ENCODE measurements at regions not wholly inside any gene's neighbourhood (a gene's known extent, or its start where the extent isn't known, plus 50 kb on each side); places are given as distances from the start of the nearest gene placed in this dataset.

DNA sequence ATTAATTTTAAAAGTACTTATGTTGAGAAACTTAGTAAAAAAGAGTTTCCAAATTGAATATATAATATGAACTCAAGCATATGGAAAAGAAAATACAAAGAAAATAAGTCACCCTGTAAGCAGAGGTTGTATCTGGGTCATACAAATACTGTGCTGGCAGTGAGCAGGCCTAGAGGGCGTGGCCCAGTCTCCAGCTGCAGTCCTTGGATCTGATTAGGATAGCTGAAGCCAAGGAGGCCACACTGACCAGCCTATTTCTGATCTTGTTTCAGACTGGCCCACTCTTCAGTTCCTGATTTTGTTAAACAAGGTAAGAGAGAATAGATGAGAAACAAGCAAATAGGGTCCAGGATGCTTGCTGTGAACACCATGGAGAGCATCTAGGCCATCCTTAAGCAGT is 228.8 kb downstream of the EPM2A start:
- TF ChIP-seq, protein P1, sequence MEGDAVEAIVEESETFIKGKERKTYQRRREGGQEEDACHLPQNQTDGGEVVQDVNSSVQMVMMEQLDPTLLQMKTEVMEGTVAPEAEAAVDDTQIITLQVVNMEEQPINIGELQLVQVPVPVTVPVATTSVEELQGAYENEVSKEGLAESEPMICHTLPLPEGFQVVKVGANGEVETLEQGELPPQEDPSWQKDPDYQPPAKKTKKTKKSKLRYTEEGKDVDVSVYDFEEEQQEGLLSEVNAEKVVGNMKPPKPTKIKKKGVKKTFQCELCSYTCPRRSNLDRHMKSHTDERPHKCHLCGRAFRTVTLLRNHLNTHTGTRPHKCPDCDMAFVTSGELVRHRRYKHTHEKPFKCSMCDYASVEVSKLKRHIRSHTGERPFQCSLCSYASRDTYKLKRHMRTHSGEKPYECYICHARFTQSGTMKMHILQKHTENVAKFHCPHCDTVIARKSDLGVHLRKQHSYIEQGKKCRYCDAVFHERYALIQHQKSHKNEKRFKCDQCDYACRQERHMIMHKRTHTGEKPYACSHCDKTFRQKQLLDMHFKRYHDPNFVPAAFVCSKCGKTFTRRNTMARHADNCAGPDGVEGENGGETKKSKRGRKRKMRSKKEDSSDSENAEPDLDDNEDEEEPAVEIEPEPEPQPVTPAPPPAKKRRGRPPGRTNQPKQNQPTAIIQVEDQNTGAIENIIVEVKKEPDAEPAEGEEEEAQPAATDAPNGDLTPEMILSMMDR (IDR thresholded peaks at IDR 0.05; ENCODE audit: low read depth, low read length, poor library complexity, severe bottlenecking) = no peak
- TF ChIP-seq EZH2phosphoT487 (IDR thresholded peaks at IDR 0.05; ENCODE audit: borderline replicate concordance, low read length) = no peak
